ENCODE measurements at regions not wholly inside any gene's neighbourhood (a gene's known extent, or its start where the extent isn't known, plus 50 kb on each side); places are given as distances from the start of the nearest gene placed in this dataset.

GRCh38 chr17:65332779-65333178 is 195.6 kb downstream of the RGS9 start:
- DNase-seq, result no peak
- no peaks in the 10 kb centered on the region for H3F3A ChIP-seq (ENCODE audit: insufficient read depth, low read length)
- H4K20me1 ChIP-seq (ENCODE audit: insufficient read depth, low read length), result no peaks in the 10 kb centered on the region
- no peak overlapping the region for H2AFZ ChIP-seq (ENCODE audit: low read length)
- no peak overlapping the region for H3K27ac ChIP-seq (ENCODE audit: low read length)
- H3K27me3 ChIP-seq (replicated peaks; ENCODE audit: insufficient read depth, low read length), result no peaks in the 10 kb centered on the region
- no peak overlapping the region for H3K4me2 ChIP-seq (ENCODE audit: low read depth, low read length)
- TF ChIP-seq EZH2phosphoT487 (IDR thresholded peaks at IDR 0.05; ENCODE audit: low read length) (no peak), EZH2 (optimal IDR thresholded peaks at IDR 0.05; ENCODE audit: low read depth, low read length) (no peak), CTCF (IDR thresholded peaks at IDR 0.05; ENCODE audit: low read length) (no peak)
- H3K79me2 ChIP-seq (ENCODE audit: low read length), result no peaks in the 10 kb centered on the region
- H3K9me2 ChIP-seq (replicated peaks; ENCODE audit: insufficient read depth, low read length), result no peaks in the 10 kb centered on the region
- H3K4me1 ChIP-seq (ENCODE audit: low read length), result no peaks in the 10 kb centered on the region
- H3K9me3 ChIP-seq (replicated peaks; ENCODE audit: insufficient read depth, low read length), result no peaks in the 10 kb centered on the region
- no peaks in the 10 kb centered on the region for H3K36me3 ChIP-seq (replicated peaks; ENCODE audit: insufficient read depth, low read length)
- no peak overlapping the region for H3K9ac ChIP-seq (ENCODE audit: low read length)
- H3K4me3 ChIP-seq (ENCODE audit: low read length), result no peak overlapping the region

GRCh38 chr17:65332375-65332774 is 195.2 kb downstream of the RGS9 start:
- Histone ChIP-seq H3K4me2 (ENCODE audit: low read depth, low read length) (no peak overlapping the region), H3K27me3 (replicated peaks; ENCODE audit: insufficient read depth, low read length) (no peaks in the 10 kb centered on the region), H3K4me3 (ENCODE audit: low read length) (no peak overlapping the region), H3K4me1 (ENCODE audit: low read length) (no peaks in the 10 kb centered on the region), H3K27ac (ENCODE audit: low read length) (no peak overlapping the region), H3K36me3 (replicated peaks; ENCODE audit: insufficient read depth, low read length) (no peaks in the 10 kb centered on the region), H3K9me2 (replicated peaks; ENCODE audit: insufficient read depth, low read length) (no peaks in the 10 kb centered on the region), H3K9me3 (replicated peaks; ENCODE audit: insufficient read depth, low read length) (no peaks in the 10 kb centered on the region), H2AFZ (ENCODE audit: low read length) (no peak overlapping the region), H4K20me1 (ENCODE audit: insufficient read depth, low read length) (no peaks in the 10 kb centered on the region), H3K79me2 (ENCODE audit: low read length) (no peaks in the 10 kb centered on the region), H3K9ac (ENCODE audit: low read length) (no peak overlapping the region), H3F3A (ENCODE audit: insufficient read depth, low read length) (no peaks in the 10 kb centered on the region)
- no peak for TF ChIP-seq CTCF (IDR thresholded peaks at IDR 0.05; ENCODE audit: low read length)
- no peak for TF ChIP-seq EZH2phosphoT487 (IDR thresholded peaks at IDR 0.05; ENCODE audit: low read length)
- no peak for TF ChIP-seq EZH2 (optimal IDR thresholded peaks at IDR 0.05; ENCODE audit: low read depth, low read length)
- no peak for DNase-seq

GRCh38 chr17:65328567-65328966 is 191.4 kb downstream of the RGS9 start:
- H3K4me1 ChIP-seq (ENCODE audit: low read length), result no peaks in the 10 kb centered on the region
- H3K36me3 ChIP-seq (replicated peaks; ENCODE audit: insufficient read depth, low read length), result no peaks in the 10 kb centered on the region
- H3K9me2 ChIP-seq (replicated peaks; ENCODE audit: insufficient read depth, low read length), result no peaks in the 10 kb centered on the region
- DNase-seq, result no peak
- H3K4me2 ChIP-seq (ENCODE audit: low read depth, low read length), result no peak overlapping the region
- no peaks in the 10 kb centered on the region for H3F3A ChIP-seq (ENCODE audit: insufficient read depth, low read length)
- H3K79me2 ChIP-seq (ENCODE audit: low read length), result no peaks in the 10 kb centered on the region
- no peak overlapping the region for H2AFZ ChIP-seq (ENCODE audit: low read length)
- no peaks in the 10 kb centered on the region for H4K20me1 ChIP-seq (ENCODE audit: insufficient read depth, low read length)
- no peaks in the 10 kb centered on the region for H3K27me3 ChIP-seq (replicated peaks; ENCODE audit: insufficient read depth, low read length)
- TF ChIP-seq EZH2phosphoT487 (IDR thresholded peaks at IDR 0.05; ENCODE audit: low read length) (no peak), CTCF (IDR thresholded peaks at IDR 0.05; ENCODE audit: low read length) (no peak), EZH2 (optimal IDR thresholded peaks at IDR 0.05; ENCODE audit: low read depth, low read length) (no peak)
- no peak overlapping the region for H3K4me3 ChIP-seq (ENCODE audit: low read length)
- no peak overlapping the region for H3K9ac ChIP-seq (ENCODE audit: low read length)
- no peaks in the 10 kb centered on the region for H3K9me3 ChIP-seq (replicated peaks; ENCODE audit: insufficient read depth, low read length)
- no peak overlapping the region for H3K27ac ChIP-seq (ENCODE audit: low read length)
